GM18907 (cell line): ENCODE measurements at regions not wholly inside any gene's neighbourhood (a gene's known extent, or its start where the extent isn't known, plus 50 kb on each side); places are given as distances from the start of the nearest gene placed in this dataset.

Experiments
- ATAC-seq: cut with Tn5 transposase; IDR thresholded peaks from one replicate; pipeline ENCODE4 v1.9.1; 2021; ENCODE audit warnings: mild to moderate bottlenecking, moderate library complexity; ENCODE audit not compliant: unreplicated experiment

- no peak for ATAC-seq
Observed at GRCh38 chr16:86087011-86087895, 188.3 kb downstream of the IRF8 start.

GRCh38 chr16:86087896-86088230 is 188.9 kb downstream of the IRF8 start:
- no peak for ATAC-seq

- ATAC-seq = no peak
Observed at GRCh38 chr16:86088287-86088686, 189.3 kb downstream of the IRF8 start.

GRCh38 chr16:86088816-86089215 is 189.9 kb downstream of the IRF8 start:
- ATAC-seq = no peak

- ATAC-seq = no peak
Observed at GRCh38 chr16:86089334-86089900, 190.5 kb downstream of the IRF8 start.

- ATAC-seq = peak; percentile 79
Observed at GRCh38 chr16:86089991-86090390, 191.0 kb downstream of the IRF8 start.

- no peak for ATAC-seq
Observed at GRCh38 chr16:86090461-86091170, 191.7 kb downstream of the IRF8 start.

- no peak for ATAC-seq
Observed at GRCh38 chr16:86091976-86092375, 193.0 kb downstream of the IRF8 start.

GRCh38 chr16:86092586-86093480 is 193.9 kb downstream of the IRF8 start:
- ATAC-seq = no peak

- ATAC-seq = no peak
Observed at GRCh38 chr16:86093801-86094750, 195.1 kb downstream of the IRF8 start.

GRCh38 chr16:86095131-86095752 is 196.3 kb downstream of the IRF8 start:
- no peak for ATAC-seq

GRCh38 chr16:86095906-86096485 is 197.0 kb downstream of the IRF8 start:
- no peak for ATAC-seq

GRCh38 chr16:86096850-86097249 is 197.9 kb downstream of the IRF8 start:
- ATAC-seq = no peak

- no peak for ATAC-seq
Observed at GRCh38 chr16:86099326-86099725, 200.4 kb downstream of the IRF8 start.

GRCh38 chr16:86100205-86101136 is 201.5 kb downstream of the IRF8 start:
- ATAC-seq = no peak

GRCh38 chr16:86101137-86101896 is 202.4 kb downstream of the IRF8 start:
- ATAC-seq = no peak

GRCh38 chr16:86101897-86102157 is 202.9 kb downstream of the IRF8 start:
- ATAC-seq = no peak
